Heart left ventricle (tissue), 13 donors: ENCODE measurements at regions not wholly inside any gene's neighbourhood (a gene's known extent, or its start where the extent isn't known, plus 50 kb on each side); places are given as distances from the start of the nearest gene placed in this dataset.

Experiments used
- CTCF ChIP-seq, 12 donors: fragments of 200-600 bp; sonication (generic) in 4 of 12; IDR thresholded peaks; one replicate each; pipeline versions ENCODE4 v1.5.0 to v1.8.0; 2018 to 2022; ENCODE audit warnings: antibody characterized with exemption in 12 of 12, mild to moderate bottlenecking in 5 of 12
- POLR2A ChIP-seq, 2 donors: fragments of 450-650 bp; IDR thresholded peaks; one replicate each; pipeline ENCODE4 v1.6.1; 2017; ENCODE audit warnings: antibody characterized with exemption in 2 of 2, mild to moderate bottlenecking in 2 of 2, moderate library complexity in 2 of 2
- donor health status: ischemic (EF 13 %, LVEDD 7.1; RV severe dilation, severe dysfunction).
- donor health status: DM: no; HTN: yes; CAD: no.
- donor health status: DM: no; HTN: no; CAD: no.
- donor health status: ischemic (EF 25% LVEDD 6.9; RV normal size, moderate dysfunction).
- donor health status: ischemic (EF 25% LVEDD 5.7; RV mildly dilated, moderate dysfunction).
- donor health status: ischemic (EF 35%, LVEDD 5.7; RV mildly dilated, moderate dysfunction).
- donor health status: nonischemic (EF 11% LVEDD 7.7; RV severe dilation, severe dysfunction).
- donor health status: DM: yes; HTN: yes; CAD: no.
- donor health status: PGD.
- donor health status: ischemic (EF 29% LVEDD 5.4; RV normal size, mild dysfunction).
- donor health status: nonischemic (EF 23%, LVEDD 6.1; RV moderate dilation, normal function).

GRCh38 chr21:32101277-32101676 is 177.6 kb downstream of the MIS18A start:
- TF ChIP-seq CTCF (IDR thresholded peaks at IDR 0.05): no peak
- TF ChIP-seq POLR2A (IDR thresholded peaks at IDR 0.05): no peak
